DMS79 treated with DMSO at 0.1 percent for 48 hours (cell line): ENCODE measurements at regions not wholly inside any gene's neighbourhood (a gene's known extent, or its start where the extent isn't known, plus 50 kb on each side); places are given as distances from the start of the nearest gene placed in this dataset.
"Not testable (repeated sequence)": the region's sequence is repeated elsewhere in the genome, so short reads cannot be mapped to it uniquely, and the experiment has no call there.

ENCODE experiments used
- DNase-seq: peaks from one replicate; lab custom pipeline; 2025; lab: John Stamatoyannopoulos, UW

DNA sequence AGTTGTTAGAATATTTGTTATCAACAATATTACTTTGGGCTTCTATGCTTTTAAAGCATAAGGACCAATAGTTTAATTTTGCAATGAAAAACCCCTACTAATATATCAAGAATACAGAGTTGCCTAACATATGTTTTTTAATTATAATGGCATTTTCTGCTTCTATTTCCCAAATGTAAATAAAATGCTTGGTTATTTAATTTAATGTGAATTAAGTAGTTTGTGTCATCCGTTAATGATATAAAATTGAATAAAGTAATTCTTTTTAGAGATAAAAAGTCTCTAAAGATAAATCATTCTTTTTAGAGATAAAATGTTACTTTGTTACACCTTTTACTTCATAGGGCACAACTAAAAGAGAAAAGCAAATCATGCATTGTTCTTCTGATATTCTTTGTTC, 583.7 kb upstream of the ADGRL2 start:
- DNase-seq: no peak

- no peak for DNase-seq
These were observed 587.5 kb upstream of the ADGRL2 start for GRCh38 chr1:81213279-81213678.

- DNase-seq: no peak
These were observed 591.3 kb upstream of the ADGRL2 start for GRCh38 chr1:81209461-81209860.

- no peak for DNase-seq
These were observed 592.3 kb upstream of the ADGRL2 start for GRCh38 chr1:81208441-81208840.

DNA sequence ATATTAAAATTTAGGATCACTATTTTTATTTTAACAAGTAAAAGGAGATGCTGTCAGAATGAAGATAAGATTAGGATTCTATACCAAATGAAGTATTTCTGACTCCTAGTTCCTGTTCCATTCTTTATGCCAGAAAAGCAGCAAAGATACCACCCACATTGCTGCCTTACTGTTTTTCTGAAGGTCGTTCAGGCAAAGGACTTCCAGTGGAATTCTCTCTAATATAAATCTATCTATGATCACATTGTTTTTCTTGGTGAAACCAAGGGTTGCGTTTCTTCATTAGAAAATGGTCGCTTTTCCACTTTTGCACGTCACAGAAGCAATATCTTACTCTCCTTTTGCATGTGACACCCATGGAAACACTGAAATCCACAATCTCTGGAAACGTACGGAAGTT, 594.8 kb upstream of the ADGRL2 start:
- no peak for DNase-seq

- DNase-seq: no peak
These were observed 599.0 kb upstream of the ADGRL2 start for GRCh38 chr1:81201779-81202178.

DNA sequence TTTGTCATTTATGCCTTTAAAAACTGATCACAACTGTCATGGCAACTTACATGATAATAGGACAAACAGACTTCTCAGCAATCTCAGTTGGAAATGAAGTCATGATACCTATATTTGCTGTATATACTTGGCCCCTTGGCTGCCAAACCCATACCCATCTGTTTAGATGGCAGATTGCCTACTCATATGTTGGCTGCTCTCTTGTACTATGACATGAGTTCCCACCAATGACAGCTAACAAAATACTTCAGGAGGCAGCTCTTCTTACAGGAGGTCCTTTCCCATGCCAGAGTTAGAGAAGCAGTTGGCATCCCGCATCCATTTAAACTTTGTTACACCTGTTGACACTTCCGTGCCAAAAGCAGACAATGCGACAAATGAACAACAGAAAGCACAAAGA, 603.1 kb upstream of the ADGRL2 start:
- DNase-seq: no peak

DNA sequence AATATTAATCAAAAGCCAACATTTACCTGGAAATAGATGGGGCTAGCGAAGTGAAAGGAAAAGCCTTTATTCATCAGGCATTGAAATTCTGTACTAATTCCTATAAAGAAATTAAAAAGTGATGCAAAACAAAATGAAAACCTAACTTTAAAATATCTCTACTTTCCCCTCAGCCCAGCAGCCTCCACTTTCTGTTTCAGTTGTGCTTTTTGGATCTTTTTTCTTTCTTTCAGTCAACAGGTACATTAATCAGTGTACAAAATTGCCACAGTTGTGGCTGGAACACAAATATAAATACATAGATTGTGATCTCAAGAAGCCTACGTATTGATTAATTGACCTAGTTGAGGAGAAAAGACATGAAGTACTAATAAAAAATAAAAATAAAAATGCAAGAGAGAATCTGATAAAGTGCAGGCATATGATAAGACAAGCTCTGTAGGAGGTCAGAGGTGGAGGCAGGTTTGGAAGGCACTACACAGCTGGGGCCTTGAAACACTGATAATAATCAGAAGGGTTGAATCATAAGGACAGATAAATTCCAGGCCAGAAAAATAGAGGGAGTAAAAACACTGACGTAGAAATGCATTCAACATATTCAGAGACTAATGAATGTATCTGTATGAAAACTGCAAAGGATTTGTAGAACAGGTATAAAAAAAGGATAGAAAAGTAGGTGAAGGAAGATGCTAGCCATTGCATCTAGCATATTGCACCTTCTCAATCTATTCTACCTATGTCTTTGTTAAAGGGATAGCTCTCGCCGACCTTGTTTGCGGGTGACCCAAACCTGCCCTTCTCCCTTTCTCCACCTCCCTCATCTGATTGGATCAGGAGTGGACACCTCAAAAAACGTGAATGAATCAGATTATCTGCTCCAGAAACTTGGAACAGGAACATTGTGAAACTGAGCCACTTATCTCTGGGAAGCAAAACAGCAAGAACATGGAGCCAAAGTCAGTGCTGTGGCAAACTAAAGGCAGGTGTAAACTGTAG, 607.8 kb upstream of the ADGRL2 start:
- DNase-seq: no peak

- DNase-seq: no peak
These were observed 610.7 kb upstream of the ADGRL2 start for GRCh38 chr1:81190003-81190402.

- DNase-seq: no peak
These were observed 613.1 kb upstream of the ADGRL2 start for GRCh38 chr1:81187635-81188034.

DNA sequence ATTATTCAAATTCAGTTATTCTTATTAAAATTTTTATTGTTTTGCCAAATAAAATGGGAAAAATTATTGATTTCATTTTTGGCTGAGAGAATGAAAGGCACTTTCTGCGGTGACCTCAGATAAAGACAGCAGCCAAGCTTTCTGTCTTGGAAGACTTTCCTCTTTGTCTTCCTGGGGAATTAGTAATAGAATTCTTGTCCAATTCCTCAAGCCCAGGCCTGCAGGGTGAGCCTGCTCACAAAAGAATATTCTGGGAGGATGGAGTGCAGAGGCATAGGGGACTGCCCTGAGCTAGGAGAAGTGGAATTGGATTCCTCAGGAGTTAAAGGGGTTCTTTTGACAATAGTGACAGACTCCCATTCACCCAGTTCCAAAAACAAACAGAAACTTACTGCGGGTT, 614.5 kb upstream of the ADGRL2 start:
- no peak for DNase-seq

DNA sequence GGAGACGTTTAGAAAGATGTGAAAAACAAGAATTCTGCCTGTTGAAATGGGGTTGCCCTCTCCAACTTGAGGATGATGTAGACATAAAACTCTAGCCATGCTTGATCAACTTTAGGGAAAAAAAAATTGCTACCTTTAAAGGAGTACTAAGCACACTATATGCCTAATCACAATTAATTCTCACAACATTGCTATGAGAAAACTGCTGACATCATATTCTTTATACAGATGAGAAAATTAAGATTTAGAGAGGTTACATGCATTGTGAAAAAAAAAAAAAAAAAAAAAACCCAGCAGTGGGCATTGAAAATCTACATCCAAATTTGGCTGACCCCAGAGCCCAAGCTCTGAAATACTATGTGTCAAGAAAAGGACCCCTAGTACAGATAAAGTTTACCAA, 617.2 kb upstream of the ADGRL2 start:
- DNase-seq: no peak

GRCh38 chr1:81183051-81183450, 617.7 kb upstream of the ADGRL2 start:
- DNase-seq: no peak

DNA sequence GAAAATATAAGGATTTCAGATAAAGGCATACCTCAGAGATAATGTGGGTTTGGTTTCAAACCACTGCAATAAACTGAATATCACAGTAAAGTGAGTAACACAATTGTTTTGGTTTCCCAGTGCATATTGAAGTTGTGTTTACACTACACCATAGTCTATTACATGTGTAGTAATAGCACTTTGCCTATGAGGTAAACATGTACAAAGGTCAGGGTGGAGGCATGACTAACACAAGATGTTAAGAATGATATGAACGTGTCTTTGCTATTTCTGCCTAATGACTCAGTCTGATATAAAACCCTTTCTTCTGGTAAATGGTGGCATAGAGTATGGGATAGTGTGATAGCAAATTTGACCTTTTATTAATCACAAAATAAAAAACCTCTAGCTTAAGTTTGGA, 621.5 kb upstream of the ADGRL2 start:
- no peak for DNase-seq

GRCh38 chr1:81178431-81179093, 622.2 kb upstream of the ADGRL2 start:
- not testable (repeated sequence) for DNase-seq

DNA sequence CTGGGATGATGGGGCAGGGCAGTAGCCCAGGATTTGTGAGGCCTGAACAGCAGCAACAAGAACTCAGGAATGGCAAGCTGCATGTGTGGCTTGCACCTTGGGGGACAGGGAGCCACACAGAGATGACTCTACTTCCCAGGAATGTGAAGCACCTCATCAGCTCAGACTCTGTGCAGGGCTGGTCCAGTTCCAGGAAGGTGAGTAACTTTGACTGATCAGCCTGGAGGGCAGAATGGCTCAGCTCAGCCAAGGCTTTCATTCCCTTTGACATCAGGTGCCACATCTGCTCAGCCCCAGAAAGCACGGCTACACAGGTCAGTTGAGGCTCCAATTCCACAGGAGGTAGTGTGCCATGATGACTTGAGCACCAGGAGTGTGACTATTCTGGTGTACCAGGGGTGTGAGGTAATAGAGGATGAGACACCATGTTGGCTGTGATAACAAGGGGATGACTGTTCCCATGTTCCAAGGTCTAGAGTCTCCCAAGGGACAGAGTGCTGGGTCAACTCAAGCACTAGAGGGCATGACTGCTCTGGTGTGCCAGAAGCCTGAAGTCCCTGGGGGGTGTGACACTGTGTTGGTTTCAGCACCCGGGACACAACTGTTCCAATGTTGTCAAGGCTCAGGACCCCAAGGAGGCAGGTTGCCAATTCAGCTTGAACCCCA, 625.8 kb upstream of the ADGRL2 start:
- DNase-seq: no peak

DNA sequence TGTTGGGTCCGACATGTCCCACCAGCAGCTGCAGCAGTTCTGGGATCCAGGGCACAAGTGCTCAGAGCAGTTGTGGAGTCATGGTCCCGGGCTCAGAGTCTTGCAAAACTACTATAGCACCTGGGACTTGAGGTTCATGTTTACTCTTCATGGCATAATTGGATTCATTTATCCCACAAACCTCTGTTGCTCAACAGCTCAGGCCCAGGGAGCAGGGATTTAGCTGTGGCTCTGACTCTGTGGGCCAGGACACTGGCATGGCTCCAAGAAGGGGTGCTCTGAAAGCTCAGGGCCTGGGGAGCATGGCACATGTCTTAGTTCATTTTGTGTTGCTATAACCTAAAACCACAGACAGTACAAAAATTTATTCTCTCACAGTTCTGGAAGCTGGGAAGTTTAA, 626.7 kb upstream of the ADGRL2 start:
- DNase-seq: no peak

GRCh38 chr1:81172483-81172882, 628.3 kb upstream of the ADGRL2 start:
- DNase-seq: no peak

DNA sequence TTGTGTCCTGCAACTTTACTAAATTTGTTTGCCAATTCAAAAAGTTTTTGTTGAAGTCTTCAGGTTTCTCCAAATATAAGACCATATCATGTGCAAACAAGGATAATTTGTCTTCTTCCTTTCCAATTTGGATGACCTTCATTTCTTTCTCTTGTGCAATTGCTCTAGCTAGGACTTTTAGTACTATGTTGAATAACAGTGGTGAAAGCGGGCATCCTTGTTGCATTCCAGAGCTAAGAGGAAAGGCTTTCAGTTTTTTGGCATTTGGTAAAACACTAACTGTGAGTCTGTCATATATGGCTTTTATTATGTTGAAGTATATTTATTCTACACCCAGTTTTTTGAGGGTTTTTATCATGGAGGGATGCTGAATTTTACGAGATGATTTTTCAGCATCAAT, 630.0 kb upstream of the ADGRL2 start:
- DNase-seq: no peak

DNA sequence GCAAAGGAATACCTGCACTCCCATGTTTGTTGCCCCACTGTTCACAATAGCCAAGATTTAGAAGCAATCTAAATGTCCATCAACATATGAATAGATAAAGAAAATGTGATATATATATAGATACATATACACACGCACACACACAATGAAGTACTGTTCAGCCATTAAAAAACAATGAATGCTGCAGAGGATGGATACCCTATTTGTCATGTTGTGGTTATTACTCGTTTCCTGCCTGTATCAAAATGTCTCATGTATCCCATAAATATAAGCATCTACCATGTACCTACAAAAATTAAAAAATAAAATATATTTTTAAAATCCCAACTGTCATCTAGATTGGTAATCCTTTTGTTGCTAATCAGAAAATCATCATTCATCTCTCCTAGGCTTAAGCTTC, 634.8 kb upstream of the ADGRL2 start:
- no peak for DNase-seq

DNA sequence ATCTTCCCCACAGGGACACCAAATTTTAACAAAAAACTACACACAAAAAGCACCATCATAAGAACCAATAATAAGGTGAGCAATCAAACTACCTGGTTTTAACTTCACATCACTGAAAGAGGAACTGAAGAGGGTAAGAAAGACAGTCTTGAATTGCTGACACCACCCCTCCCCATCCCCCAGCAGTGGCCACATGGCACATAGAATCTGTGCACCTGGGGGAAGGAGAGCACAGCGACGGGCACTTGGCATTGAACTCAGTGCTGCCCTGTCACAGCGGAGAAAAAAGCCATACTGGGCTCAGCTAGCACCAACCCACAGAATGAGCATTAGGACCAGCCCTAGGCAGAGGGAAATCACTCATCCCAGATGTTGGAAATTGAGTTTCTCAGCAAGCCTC, 640.0 kb upstream of the ADGRL2 start:
- no peak for DNase-seq

DNA sequence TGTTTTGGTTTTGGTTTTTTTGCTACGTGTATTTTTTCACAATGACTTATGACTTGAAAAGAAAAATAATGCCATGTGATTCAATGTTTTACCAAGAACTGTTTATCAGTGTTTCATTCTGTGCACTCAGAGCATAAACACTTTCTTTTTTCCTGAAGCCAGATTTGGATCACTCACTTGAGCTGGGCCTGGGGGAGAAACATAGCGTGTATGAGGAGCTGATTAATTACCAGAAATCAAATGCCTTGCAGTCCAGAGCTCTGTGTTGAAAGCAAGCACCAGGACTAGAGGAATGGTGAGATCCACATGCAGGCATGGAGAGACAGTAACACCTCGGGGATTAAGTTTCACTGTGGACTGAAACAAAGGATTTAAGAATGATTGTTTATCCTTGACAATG, 642.1 kb upstream of the ADGRL2 start:
- no peak for DNase-seq

- DNase-seq: no peak
These were observed 643.0 kb upstream of the ADGRL2 start for GRCh38 chr1:81157686-81158085.
